IPS-15b (cell line): ENCODE measurements at regions not wholly inside any gene's neighbourhood (a gene's known extent, or its start where the extent isn't known, plus 50 kb on each side); places are given as distances from the start of the nearest gene placed in this dataset.

ENCODE experiments used
- H3K27me3 ChIP-seq: one replicate; pipeline ENCODE4 v1.6.1; 2013; ENCODE audit warnings: low read length; ENCODE audit not compliant: control insufficient read depth, insufficient read depth
- H3K36me3 ChIP-seq: one replicate; pipeline ENCODE4 v1.6.1; 2013; ENCODE audit warnings: low read length; ENCODE audit not compliant: control insufficient read depth, insufficient read depth
- H3K4me1 ChIP-seq: one replicate; pipeline ENCODE4 v1.6.1; 2013; ENCODE audit warnings: mild to moderate bottlenecking, low read length; ENCODE audit not compliant: control insufficient read depth, insufficient read depth
- H3K4me3 ChIP-seq: one replicate; pipeline ENCODE4 v1.5.1; 2013; ENCODE audit warnings: low read depth, low read length
- H3K9ac ChIP-seq: one replicate; pipeline ENCODE4 v1.6.1; 2013; ENCODE audit warnings: low read depth, mild to moderate bottlenecking, low read length
- H3K9me3 ChIP-seq: one replicate; pipeline ENCODE4 v1.6.1; 2013; ENCODE audit warnings: mild to moderate bottlenecking, low read length; ENCODE audit not compliant: control insufficient read depth, insufficient read depth

- Histone ChIP-seq H3K36me3 (no peaks in the 10 kb centered on the region), H3K27me3 (peaks cover 68% of the 10 kb centered on the region), H3K9ac (no peak overlapping the region), H3K4me1 (no peaks in the 10 kb centered on the region), H3K9me3 (no peaks in the 10 kb centered on the region), H3K4me3 (no peak overlapping the region)
Observed at GRCh38 chr22:22050141-22050775, 67.7 kb upstream of the TOP3B start.

GRCh38 chr22:22049684-22050083, 67.1 kb upstream of the TOP3B start:
- Histone ChIP-seq H3K27me3 (peaks cover 70% of the 10 kb centered on the region), H3K9ac (no peak overlapping the region), H3K36me3 (no peaks in the 10 kb centered on the region), H3K9me3 (no peaks in the 10 kb centered on the region), H3K4me1 (no peaks in the 10 kb centered on the region), H3K4me3 (no peak overlapping the region)

DNA sequence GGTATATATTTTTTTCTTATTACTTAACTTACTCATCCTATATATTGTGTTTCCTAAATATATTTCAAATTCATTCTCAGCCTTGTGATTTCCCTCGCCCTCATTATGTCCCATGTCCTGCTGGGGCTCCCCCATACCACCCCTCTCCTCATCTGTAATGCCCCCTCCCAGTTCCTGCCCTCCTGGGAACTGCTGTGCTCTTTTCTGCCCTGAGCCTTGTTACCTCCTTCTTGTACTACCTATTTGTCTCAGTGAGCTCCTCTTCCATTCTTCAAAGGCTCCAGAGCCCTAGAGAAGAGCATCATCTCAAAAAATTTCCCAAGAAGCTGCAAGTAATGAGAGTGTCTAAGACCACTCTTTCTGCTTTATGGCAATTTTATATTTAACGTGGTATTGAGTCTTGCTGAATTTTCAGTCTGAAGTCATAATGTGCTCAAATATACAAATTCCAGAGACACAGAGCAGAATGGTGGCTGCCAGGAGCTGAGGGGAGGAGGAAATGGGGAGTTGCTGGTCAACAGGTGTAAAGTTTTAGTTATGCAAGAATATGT, 66.5 kb upstream of the TOP3B start:
- Histone ChIP-seq H3K27me3 (peaks cover 74% of the 10 kb centered on the region), H3K36me3 (no peaks in the 10 kb centered on the region)

DNA sequence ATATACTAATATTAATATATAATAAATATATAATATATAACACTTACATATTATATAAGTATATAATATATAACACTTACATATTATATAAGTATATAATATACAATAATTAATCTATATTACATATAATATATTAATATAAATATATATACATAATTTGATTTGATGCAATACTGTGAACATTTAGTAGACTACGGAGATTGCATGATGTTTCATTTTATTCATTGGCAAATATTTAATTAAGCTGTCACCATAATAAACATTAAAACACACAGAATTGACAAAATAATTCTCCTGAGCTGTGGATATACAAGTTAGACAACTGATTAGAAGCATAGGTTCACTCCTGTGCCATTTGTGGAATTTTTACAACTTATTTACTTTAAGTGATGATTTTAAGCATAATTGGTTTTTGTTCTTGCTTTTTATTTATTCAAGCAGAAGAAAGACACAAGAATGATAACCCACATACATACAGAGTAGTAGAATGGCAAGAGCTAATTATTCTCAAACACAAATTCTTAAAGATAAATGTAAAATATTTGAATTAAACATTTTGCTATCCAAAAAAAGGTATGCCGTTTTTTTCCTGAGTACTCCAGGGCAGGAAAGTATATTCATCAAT, 65.8 kb upstream of the TOP3B start:
- Histone ChIP-seq H3K4me1 (no peaks in the 10 kb centered on the region), H3K4me3 (no peak overlapping the region), H3K36me3 (no peaks in the 10 kb centered on the region), H3K9me3 (no peaks in the 10 kb centered on the region), H3K27me3 (peaks cover 76% of the 10 kb centered on the region), H3K9ac (no peak overlapping the region)

More for the DNA sequence above, 66.5 kb upstream of the TOP3B start:
- Histone ChIP-seq H3K4me1 (no peaks in the 10 kb centered on the region), H3K4me3 (no peak overlapping the region), H3K9me3 (no peaks in the 10 kb centered on the region), H3K9ac (no peak overlapping the region)

DNA sequence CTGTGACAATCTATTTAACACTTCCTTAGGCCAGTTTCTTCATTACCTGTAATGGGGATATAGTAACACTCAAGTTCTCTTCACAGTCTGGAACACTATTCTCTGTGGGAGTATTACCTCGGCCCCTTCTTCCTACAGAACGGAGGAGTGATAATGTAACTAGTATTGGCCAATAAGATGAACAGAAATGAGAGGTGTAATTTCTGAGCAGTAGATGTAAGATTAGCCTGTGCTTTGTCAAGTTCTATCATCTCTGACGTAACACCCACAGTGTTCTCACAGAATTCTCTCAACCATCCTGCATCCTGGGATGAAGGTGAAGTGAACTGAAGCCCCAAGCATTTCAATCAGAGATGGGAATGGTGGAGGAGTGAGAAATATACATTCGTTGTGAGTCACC, 65.2 kb upstream of the TOP3B start:
- no peaks in the 10 kb centered on the region for H3K36me3 ChIP-seq
- no peaks in the 10 kb centered on the region for H3K4me1 ChIP-seq
- no peaks in the 10 kb centered on the region for H3K9me3 ChIP-seq
- no peak overlapping the region for H3K9ac ChIP-seq
- peaks cover 77% of the 10 kb centered on the region for H3K27me3 ChIP-seq
- no peak overlapping the region for H3K4me3 ChIP-seq

DNA sequence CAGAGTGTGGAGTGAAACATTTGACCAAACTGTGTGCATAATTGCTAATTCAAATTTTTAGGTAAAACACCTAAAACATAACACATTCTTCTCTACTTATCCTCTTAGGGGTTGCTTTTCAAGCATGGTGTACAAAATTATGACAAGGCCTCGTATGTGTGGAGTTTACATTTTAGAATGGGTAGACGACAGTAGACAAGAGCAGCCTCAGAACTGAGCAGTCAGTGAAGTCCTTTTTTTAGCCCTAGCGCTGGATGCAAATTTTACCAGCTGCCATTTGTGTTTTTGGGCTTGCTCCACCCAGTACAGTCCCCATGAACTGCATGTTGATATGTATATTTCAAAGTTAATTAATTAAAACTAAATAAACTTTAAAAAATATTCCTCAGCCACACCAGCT, 64.7 kb upstream of the TOP3B start:
- H3K4me3 ChIP-seq: no peak overlapping the region
- no peak overlapping the region for H3K9ac ChIP-seq
- H3K27me3 ChIP-seq: peaks cover 79% of the 10 kb centered on the region
- no peaks in the 10 kb centered on the region for H3K36me3 ChIP-seq
- H3K9me3 ChIP-seq: no peaks in the 10 kb centered on the region
- no peaks in the 10 kb centered on the region for H3K4me1 ChIP-seq

- H3K4me1 ChIP-seq: no peaks in the 10 kb centered on the region
- no peak overlapping the region for H3K4me3 ChIP-seq
- H3K27me3 ChIP-seq: peaks cover 84% of the 10 kb centered on the region
- H3K9ac ChIP-seq: no peak overlapping the region
- H3K36me3 ChIP-seq: no peaks in the 10 kb centered on the region
- no peaks in the 10 kb centered on the region for H3K9me3 ChIP-seq
Observed at GRCh38 chr22:22046370-22046769, 63.8 kb upstream of the TOP3B start.

DNA sequence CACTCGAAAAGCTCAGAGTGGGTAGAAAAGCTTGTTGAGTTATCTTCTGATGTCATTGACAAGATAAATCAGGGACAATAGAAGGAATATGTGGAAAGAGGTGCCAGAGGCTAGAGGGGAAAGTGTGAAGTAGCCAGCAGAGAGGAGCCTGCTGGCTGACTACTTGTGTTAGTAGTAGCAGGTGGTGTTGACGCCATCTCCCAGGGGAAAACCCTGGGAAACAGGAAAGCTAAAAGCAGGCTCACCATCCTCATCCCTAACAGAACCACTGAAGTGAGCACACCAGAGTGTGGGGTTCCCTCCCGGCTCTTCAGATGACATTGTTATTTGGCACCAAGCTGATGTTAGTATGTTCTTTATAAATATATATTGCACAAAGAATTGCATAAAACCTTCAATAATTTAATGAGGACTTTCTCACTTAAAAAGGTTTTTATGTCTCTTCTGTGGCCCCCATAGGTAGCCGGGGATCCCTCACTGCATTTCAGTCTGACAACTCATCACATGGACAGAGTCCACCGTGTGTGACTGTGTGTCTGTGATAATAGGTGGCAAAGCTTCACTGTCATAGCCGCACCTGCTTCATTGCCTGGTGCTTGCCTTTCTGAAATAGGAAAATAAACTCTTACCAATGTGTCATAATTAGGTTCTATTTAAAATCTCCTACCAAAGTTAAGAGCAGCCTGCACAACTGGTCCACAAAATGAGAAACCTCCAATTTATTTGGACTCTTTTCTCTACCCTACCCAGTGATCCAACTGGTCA, 63.2 kb upstream of the TOP3B start:
- no peaks in the 10 kb centered on the region for H3K4me1 ChIP-seq
- H3K4me3 ChIP-seq: no peak overlapping the region
- H3K27me3 ChIP-seq: peaks cover 84% of the 10 kb centered on the region
- no peaks in the 10 kb centered on the region for H3K9me3 ChIP-seq
- no peak overlapping the region for H3K9ac ChIP-seq
- H3K36me3 ChIP-seq: no peaks in the 10 kb centered on the region

- no peak overlapping the region for H3K9ac ChIP-seq
- no peaks in the 10 kb centered on the region for H3K4me1 ChIP-seq
- H3K36me3 ChIP-seq: no peaks in the 10 kb centered on the region
- peaks cover 96% of the 10 kb centered on the region for H3K27me3 ChIP-seq
- no peak overlapping the region for H3K4me3 ChIP-seq
- no peaks in the 10 kb centered on the region for H3K9me3 ChIP-seq
Observed at GRCh38 chr22:22044153-22044552, 61.6 kb upstream of the TOP3B start.

GRCh38 chr22:22043296-22044078, 60.9 kb upstream of the TOP3B start:
- Histone ChIP-seq H3K9me3 (no peaks in the 10 kb centered on the region), H3K27me3 (peaks cover 96% of the 10 kb centered on the region), H3K9ac (no peak overlapping the region), H3K36me3 (no peaks in the 10 kb centered on the region), H3K4me1 (no peaks in the 10 kb centered on the region), H3K4me3 (no peak overlapping the region)

GRCh38 chr22:22042599-22043295, 60.2 kb upstream of the TOP3B start:
- Histone ChIP-seq H3K9me3 (no peaks in the 10 kb centered on the region), H3K4me1 (no peaks in the 10 kb centered on the region), H3K9ac (no peak overlapping the region), H3K4me3 (no peak overlapping the region), H3K36me3 (no peaks in the 10 kb centered on the region), H3K27me3 (peaks cover 98% of the 10 kb centered on the region)
